ENCODE measurements at regions not wholly inside any gene's neighbourhood (a gene's known extent, or its start where the extent isn't known, plus 50 kb on each side); places are given as distances from the start of the nearest gene placed in this dataset.
"Not testable (repeated sequence)": the region's sequence is repeated elsewhere in the genome, so short reads cannot be mapped to it uniquely, and the experiment has no call there.

DNA sequence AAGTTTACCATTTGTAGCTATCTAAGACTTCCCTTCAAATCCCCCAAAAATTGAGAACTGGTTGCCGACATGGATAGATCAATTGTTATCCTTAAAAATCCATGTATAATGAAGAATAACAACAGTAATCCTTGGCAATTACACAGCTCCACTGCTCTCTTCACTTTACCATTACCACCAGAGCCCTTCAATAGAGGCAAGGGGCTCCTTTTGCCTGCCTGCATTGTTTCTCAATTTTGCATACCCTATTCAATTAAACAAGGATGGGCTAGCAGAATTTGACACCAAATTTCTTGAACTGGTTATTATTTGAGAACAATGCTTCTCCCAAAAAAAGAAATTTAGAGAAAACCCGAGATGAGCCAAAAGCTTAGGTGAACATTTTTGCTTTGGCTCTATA is 387.8 kb upstream of the PKN2 start:
- DNase-seq (ENCODE audit: extremely low read depth in 1 of 11, low read depth in 9 of 11, low spot score in 4 of 11): no peak

DNA sequence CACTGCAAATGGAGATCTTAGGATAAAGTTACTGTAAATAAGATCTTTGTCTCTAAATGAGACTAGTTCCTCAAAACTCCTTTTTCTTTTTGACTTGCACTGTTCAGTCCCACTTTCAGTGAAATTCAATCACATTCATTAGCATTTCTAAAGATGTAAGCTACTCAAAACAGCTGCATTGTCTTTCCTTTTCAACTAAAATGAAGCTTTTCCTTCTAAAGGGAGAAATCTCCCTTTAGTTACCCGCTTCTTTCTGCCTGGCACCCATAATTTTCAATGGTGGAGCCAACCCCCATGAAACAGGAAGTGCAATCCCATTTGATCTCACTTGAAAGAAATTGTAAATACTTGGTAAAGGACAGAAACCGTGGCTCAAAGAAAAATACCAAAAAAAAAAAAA is 387.4 kb upstream of the PKN2 start:
- DNase-seq (ENCODE audit: extremely low read depth in 1 of 11, low read depth in 9 of 11, low spot score in 4 of 11): no peak

DNA sequence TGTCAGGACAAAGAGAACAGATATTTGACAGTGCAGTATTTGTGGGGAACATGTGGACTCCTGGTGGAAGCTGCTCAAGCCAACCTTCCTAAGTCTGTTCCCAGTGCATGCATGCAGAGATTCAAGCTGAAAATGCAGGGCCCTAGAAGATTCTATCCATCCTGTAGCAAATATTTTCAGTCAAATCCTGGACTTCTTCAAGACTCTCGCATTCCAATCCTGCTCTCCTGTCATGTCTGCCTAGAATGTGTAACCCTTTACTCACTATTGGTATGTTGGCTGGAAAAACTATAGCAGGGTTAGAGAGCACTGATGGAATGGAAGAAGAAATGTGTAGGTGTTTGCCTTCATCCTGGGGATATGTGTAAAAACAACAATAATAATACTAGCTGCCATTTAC is 385.6 kb upstream of the PKN2 start:
- no peak for DNase-seq (ENCODE audit: extremely low read depth in 1 of 11, low read depth in 9 of 11, low spot score in 4 of 11)

DNA sequence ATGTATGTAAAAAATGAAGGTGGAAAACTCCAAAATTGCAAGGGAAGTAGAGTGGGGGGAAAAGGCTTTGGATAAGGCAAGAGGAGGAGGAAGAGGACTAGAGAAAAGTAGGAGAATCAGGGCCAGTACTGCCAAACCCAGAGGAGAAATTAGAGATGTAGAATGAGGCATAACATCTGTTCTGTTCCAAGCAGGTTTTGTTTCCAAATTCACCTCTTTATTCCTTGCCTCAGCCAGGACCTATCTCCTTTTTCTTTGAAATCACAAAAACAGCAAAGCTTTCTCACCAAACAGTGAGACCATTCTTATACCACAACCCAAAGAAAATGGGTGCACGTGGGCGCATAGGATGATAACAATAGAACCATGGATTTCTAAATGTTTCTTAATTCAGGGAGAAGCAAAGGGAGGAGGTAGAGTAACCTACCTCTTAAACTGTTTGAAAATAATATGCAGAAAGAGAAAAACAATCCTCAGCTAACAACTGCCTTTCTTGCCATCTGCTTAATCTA is 383.3 kb upstream of the PKN2 start:
- no peak for DNase-seq (ENCODE audit: extremely low read depth in 1 of 11, low read depth in 9 of 11, low spot score in 4 of 11)

DNA sequence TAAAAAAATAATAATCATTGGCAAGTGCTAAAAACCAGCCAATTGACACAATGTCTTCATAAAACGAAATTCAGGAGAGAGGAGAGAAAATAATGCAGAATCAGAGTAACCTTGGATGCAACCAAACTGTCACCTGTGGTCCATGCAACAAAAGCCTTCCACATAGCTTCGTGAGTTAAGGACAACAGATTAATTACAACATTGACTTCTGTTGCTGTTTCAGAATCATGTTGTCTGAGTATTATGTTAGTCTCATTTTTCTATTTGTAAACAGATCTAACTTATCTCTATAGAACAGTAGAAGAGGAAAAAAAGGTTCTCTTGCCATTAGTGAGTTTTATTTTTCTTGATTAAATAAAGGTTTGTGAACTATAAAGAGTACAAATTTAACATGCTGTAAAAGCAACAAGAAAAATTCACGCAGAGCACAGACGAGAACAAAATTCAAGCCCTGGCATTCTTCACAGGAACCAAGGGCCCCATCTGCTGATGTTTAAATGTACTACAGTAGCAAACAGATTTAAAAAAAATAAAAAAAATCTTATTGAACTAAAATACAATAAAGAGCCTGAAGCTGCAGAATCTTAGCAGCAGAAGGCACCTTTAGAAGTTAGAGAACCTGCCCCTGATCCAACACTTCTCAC is 381.1 kb upstream of the PKN2 start:
- DNase-seq (ENCODE audit: extremely low read depth in 1 of 11, low read depth in 9 of 11, low spot score in 4 of 11): peak in 5 of 11 donors; percentile 28 to 44 (median 35)

DNA sequence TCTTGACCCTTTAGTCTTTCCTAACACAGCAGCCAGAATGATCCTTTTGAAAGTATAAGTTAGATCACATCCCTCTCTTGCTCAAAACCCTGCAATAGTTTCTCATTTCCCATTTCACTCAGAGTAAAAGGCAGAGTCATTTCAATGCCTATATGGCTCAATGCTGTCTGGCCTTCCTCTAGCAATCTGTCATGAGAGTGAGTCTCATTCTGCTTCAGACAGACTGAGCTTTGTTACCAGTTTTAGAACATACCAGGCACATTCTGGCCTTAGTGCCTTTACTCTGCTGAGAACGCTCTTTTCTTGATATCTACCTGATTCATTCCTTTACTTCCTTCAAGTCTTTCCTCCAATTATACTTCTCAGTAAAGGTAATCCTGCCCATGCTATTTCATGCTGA is 372.8 kb upstream of the PKN2 start:
- no peak for DNase-seq (ENCODE audit: extremely low read depth in 1 of 11, low read depth in 9 of 11, low spot score in 4 of 11)

DNA sequence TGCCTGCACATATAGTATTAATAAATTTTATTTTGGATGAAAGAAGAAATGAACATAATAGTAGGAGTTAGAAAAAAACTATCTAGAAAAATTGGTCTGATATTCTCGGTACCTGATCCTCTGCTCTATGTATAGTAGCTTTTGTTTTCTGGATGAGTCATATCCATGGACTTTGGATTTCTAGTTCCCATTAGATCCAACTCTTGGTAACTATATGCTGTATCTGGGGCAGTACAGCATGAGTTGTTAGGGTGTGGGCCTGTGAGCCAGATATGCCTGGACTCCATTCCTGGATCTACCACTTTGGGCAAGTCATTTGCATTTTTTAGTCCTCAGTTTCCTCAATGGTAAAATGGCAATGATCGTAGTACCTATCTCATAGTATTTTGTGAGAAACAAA is 372.2 kb upstream of the PKN2 start:
- DNase-seq (ENCODE audit: extremely low read depth in 1 of 11, low read depth in 9 of 11, low spot score in 4 of 11): no peak

DNA sequence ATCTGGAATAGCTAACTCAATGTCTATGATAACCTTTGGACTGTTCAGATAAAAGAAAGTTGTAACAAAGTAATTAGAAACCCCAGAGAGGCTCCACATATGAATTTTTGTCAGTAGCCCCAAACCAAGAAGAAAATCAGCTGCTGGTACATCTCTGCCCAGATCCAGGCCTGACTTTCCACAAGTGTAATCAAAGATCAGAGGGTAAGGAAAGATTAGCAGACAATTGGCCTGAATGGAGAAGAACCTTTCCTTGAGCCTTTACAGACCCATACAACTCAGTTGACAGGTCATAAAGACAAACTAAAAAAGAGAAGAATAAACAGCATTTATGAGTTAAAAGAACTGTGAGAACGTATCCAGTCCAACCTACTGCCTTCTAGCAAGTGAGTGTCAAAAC is 366.7 kb upstream of the PKN2 start:
- peak in 3 of 11 donors; percentile 12 to 23 (median 21) for DNase-seq (ENCODE audit: extremely low read depth in 1 of 11, low read depth in 9 of 11, low spot score in 4 of 11)

DNA sequence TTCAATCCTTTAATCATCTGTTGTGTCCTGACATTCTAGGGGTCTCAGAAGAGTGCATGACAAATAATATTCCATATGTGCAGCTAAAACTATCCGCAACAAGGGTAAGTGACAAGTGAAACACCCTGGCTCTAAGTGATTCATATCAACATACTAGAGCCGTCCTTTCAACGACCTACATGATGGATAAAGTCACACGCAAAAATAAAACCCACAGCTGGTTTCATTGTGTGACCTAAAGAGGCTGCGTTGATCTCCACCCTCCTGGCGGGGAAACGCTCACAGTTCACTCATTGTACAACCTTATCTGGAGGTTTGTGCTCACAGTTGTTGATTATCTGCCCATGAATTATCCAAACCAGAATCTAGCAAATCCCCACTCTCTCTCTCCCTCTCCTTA is 365.3 kb upstream of the PKN2 start:
- DNase-seq (ENCODE audit: extremely low read depth in 1 of 11, low read depth in 9 of 11, low spot score in 4 of 11): no peak

DNA sequence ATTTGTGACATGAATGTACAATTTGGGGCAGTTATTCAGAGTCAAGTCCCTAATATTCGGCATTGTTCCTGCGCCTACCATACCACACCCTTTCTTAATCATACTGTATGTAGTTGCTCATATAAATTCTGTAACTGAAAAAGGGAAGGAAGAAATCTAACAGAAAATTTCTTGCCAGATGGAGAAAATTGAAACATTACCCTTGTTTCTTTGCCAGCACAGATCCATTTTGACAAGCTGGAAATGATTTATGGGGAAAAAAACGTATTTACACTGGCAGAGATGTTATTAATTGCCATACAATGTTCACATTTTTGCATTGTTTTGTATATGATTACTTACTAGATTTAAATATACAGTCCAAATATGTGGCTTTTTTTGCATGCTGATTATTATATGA is 363.8 kb upstream of the PKN2 start:
- DNase-seq (ENCODE audit: extremely low read depth in 1 of 11, low read depth in 9 of 11, low spot score in 4 of 11): no peak

DNA sequence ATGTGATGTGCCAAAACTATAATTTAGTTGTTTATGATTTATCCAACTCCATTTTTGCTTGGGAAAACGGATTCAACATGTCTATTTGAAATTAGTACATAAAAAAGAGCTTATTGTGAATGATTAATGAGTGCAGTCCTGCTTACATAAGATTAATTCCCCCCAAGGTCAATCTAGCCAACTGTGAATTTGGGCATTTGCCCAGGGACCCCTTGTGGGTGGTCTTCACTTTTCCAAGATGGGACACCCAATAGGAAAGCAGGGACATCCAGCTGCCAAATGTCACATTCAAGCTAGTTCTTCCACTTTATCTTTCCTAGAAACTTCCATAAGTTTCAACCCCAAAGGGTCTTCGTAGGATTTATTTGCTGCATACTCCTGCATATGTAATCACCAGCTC is 362.4 kb upstream of the PKN2 start:
- peak in 10 of 11 donors; percentile 38 to 73 (median 58) for DNase-seq (ENCODE audit: extremely low read depth in 1 of 11, low read depth in 9 of 11, low spot score in 4 of 11)

DNA sequence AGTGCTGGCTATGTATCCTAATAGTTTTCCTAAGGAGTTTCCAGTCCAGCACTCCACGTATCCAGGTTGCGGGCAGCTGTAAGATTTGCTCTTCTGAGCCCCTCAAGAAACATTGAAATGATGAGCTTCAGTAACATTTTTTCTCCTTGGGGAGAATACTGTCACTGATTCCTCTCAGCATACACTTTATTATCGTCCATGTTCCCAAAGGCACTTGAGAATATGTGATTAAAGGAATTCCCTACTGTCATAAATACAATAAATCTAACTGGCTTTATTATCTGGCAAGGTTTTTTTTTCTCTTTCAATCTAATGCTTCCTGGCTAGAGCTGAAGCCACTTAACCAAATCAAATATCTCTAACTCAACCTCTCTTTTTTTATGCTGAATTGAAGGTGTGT is 359.2 kb upstream of the PKN2 start:
- no peak for DNase-seq (ENCODE audit: extremely low read depth in 1 of 11, low read depth in 9 of 11, low spot score in 4 of 11)

DNA sequence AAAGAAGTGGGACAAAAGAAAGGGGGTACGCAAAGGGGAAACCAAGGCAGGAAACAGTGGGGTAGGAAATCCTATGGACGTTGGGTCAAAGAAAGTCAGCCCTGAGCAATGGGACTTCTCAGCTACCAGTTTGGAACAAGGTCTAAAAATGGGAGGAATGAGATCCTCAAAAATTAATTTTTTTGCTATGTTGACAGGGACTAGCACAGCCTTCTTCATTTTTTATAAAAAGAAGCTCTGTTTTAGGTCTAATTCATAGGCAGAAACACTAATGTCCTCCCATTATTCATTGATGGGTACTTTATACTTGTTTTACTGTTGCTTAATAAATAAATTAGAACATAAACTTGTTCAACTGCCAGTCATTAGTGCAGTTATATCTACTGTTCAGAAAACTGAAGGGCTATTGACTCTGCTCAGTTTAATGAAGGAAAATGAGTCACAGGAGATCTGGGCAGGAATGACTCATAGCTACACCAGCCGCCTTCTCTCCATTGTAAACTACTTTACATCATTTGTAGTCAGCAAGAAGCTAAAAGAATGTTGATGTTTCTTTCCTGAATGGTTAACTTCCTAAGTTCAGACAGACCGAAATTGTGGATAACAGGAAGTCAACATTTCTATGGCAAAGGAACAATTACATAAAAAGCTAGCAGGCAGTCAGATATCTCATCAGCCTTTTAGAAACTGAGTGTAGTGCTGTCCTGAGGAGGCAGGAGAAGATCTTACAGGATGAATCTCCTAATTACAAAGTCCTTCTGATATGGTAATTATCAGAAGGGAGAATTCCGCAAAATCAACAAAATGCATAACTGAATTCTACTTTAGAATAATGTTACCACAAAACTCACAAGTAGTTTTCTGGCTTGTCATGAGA is 356.4 kb upstream of the PKN2 start:
- peak in 2 of 11 donors; percentile 13 to 16 for DNase-seq (ENCODE audit: extremely low read depth in 1 of 11, low read depth in 9 of 11, low spot score in 4 of 11)

DNA sequence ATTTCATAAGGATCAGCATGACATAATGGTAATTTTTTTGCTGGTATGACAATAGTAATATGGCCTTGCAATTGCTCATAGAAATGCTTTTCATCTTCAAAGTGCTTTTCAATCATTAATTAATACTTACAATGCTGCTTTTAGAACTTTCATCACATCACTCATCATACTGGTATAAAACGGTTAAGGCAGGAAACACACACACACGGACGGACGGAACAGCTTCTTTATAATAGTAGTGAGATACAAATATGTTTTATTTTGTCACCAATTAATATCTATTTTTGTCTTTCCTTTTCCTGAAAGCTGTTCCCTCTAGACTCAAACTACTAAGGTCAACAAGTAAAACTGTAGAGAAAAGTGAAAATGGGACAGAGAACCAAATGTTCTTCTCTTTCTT is 353.9 kb upstream of the PKN2 start:
- no peak for DNase-seq (ENCODE audit: extremely low read depth in 1 of 11, low read depth in 9 of 11, low spot score in 4 of 11)

DNA sequence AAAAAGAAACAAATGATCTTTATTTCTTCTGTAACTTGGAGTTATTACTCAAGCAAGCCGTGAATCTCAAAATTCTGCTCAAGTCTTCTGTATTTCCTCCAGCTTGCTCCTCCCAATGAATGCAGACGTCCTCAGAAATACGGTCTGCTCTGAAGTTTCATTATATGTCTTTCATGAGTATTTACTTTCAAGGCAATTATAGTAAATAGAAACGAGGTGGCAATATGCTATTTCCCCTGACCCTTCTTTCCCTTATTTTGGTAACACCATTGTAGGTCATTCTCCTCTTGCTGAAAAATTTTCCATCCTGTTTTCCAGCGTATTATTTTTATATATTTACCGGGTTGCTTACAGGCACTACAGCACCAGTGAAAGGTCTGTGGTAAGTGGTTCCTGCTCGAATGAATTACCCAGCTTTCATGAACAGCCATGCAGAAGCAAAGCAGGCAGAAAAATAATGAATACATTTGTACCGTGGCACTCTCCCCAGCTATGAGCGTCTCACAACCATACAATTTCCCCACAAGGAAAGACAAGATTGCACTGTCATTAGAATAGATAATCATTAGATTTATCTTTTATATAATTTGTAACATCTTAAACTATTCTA is 350.9 kb upstream of the PKN2 start:
- no peak for DNase-seq (ENCODE audit: extremely low read depth in 1 of 11, low read depth in 9 of 11, low spot score in 4 of 11)

DNA sequence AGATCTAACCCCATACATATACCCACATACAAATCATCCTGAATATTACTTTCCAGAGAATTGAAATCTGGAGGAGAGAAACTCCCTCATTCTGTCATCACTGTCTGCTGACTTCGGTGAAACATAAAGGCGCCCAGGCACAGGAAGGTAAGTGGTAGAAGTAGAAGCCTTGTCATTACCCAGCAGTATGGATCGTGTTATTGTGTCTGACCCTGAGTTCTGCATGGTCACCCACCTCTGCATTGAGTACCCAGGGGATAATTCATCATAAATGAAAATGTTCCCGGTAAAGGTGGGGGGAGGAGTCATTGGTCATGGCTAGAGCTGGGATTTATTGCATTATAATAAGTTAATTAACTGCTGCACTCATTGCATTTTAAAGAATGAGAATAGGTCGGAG is 342.6 kb upstream of the PKN2 start:
- DNase-seq (ENCODE audit: extremely low read depth in 1 of 11, low read depth in 9 of 11, low spot score in 4 of 11): no peak

DNA sequence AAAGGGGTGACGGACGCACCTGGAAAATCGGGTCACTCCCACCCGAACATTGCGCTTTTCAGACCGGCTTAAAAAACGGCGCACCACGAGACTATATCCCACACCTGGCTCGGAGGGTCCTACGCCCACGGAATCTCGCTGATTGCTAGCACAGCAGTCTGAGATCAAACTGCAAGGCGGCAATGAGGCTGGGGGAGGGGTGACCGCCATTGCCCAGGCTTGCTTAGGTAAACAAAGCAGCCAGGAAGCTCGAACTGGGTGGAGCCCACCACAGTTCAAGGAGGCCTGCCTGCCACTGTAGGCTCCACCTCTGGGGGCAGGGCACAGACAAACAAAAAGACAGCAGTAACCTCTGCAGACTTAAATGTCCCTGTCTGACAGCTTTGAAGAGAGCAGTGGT is 342.0 kb upstream of the PKN2 start:
- not testable (repeated sequence) for DNase-seq (ENCODE audit: extremely low read depth in 1 of 11, low read depth in 9 of 11, low spot score in 4 of 11)

DNA sequence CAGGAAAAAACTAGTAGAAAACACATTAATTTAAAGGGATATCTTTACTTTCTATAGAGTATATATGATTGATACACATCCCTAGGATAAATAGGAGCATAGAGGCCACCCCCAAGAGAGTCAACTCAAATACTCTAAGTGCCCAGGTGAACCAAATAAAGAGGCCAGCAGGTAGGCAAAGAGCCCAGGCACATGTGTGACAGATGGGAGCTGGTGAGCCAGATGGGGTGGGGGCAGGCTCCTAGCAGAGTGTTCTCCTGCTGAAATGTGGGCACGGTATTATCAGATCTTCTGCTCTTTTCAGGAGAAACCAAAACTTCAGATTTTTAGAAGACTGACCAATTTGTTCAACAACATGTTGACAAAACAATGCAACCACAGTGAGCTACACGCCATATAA is 333.4 kb upstream of the PKN2 start:
- DNase-seq (ENCODE audit: extremely low read depth in 1 of 11, low read depth in 9 of 11, low spot score in 4 of 11): no peak

DNA sequence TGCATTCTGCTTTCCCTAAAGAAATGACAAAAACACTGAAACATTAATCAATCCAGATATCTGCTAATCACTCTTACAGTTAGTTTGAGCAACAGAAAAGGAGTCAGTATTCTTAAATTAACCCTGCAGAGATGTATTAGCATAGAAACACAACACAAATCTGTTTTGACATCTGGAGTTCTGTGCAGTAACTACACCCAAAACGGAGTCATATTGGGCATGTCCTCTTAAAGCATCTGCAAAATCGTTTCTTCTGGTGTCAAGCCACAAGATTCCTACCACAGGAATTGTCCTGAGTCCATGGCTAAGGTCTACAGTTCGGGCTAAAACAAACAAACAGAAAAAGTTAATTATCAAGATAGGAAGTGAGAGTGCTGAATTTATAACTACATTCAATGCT is 332.1 kb upstream of the PKN2 start:
- no peak for DNase-seq (ENCODE audit: extremely low read depth in 1 of 11, low read depth in 9 of 11, low spot score in 4 of 11)

DNA sequence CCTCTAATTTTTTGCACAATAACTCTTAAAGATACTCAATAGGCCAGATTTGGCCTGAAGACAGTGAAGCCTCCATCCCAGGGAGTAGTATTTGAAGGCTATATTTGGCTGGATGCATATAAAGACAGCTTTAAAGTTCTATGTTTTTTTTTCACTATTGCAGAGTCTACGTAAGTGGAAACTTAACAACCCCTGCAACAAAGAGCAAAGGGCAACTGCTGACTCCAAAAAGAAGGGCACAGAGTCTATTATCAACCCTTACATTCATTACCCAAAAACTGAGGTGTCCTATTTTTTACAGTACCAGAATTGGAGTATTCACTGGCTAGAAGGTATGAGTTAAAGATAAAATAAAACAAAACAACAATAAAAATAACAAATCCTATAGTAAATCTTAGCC is 329.8 kb upstream of the PKN2 start:
- no peak for DNase-seq (ENCODE audit: extremely low read depth in 1 of 11, low read depth in 9 of 11, low spot score in 4 of 11)

Measured in renal cortex interstitium (tissue), 11 donors.